HG03135 (cell line): ENCODE measurements at regions not wholly inside any gene's neighbourhood (a gene's known extent, or its start where the extent isn't known, plus 50 kb on each side); places are given as distances from the start of the nearest gene placed in this dataset.

Experiments used
- ATAC-seq: cut with Tn5 transposase; IDR thresholded peaks from one replicate; pipeline ENCODE4 v1.9.1; 2021; ENCODE audit warnings: mild to moderate bottlenecking, moderate library complexity; ENCODE audit not compliant: unreplicated experiment

GRCh38 chr13:33462109-33462508 is 176.6 kb upstream of the STARD13 start:
- ATAC-seq: no peak

GRCh38 chr13:33464345-33464744 is 178.8 kb upstream of the STARD13 start:
- no peak for ATAC-seq

- ATAC-seq: no peak
These were observed 180.7 kb upstream of the STARD13 start for GRCh38 chr13:33466262-33466661.

GRCh38 chr13:33467556-33467955 is 182.0 kb upstream of the STARD13 start:
- no peak for ATAC-seq

GRCh38 chr13:33471204-33471603 is 185.6 kb upstream of the STARD13 start:
- ATAC-seq: no peak

GRCh38 chr13:33472446-33472845 is 186.9 kb upstream of the STARD13 start:
- ATAC-seq: no peak

GRCh38 chr13:33479105-33479504 is 193.6 kb upstream of the STARD13 start:
- ATAC-seq: no peak

GRCh38 chr13:33480561-33480960 is 195.0 kb upstream of the STARD13 start:
- ATAC-seq: no peak

- no peak for ATAC-seq
These were observed 197.9 kb upstream of the STARD13 start for GRCh38 chr13:33483471-33483870.

GRCh38 chr13:33485247-33485646 is 199.7 kb upstream of the STARD13 start:
- ATAC-seq: no peak

- ATAC-seq: no peak
These were observed 202.2 kb upstream of the STARD13 start for GRCh38 chr13:33487575-33488243.

GRCh38 chr13:33489563-33489962 is 204.0 kb upstream of the STARD13 start:
- ATAC-seq: no peak

GRCh38 chr13:33490461-33491327 is 205.1 kb upstream of the STARD13 start:
- ATAC-seq: no peak

- ATAC-seq: no peak
These were observed 208.3 kb upstream of the STARD13 start for GRCh38 chr13:33493672-33494365.

GRCh38 chr13:33494596-33495204 is 209.1 kb upstream of the STARD13 start:
- no peak for ATAC-seq

GRCh38 chr13:33496336-33496735 is 210.8 kb upstream of the STARD13 start:
- no peak for ATAC-seq

- ATAC-seq: no peak
These were observed 211.7 kb upstream of the STARD13 start for GRCh38 chr13:33497146-33497845.

- no peak for ATAC-seq
These were observed 222.5 kb upstream of the STARD13 start for GRCh38 chr13:33508060-33508459.

- ATAC-seq: no peak
These were observed 224.2 kb upstream of the STARD13 start for GRCh38 chr13:33509642-33510229.

GRCh38 chr13:33510350-33510970 is 224.9 kb upstream of the STARD13 start:
- no peak for ATAC-seq
